ENCODE measurements at regions not wholly inside any gene's neighbourhood (a gene's known extent, or its start where the extent isn't known, plus 50 kb on each side); places are given as distances from the start of the nearest gene placed in this dataset.

GRCh38 chr3:153921826-153922225 lies 199.4 kb upstream of the ARHGEF26 start:
- Histone ChIP-seq H3K4me1 (ENCODE audit: control insufficient read depth, extremely low read depth, insufficient read depth, low read length) (no peaks in the 10 kb centered on the region), H2AFZ (ENCODE audit: low read depth, low read length) (no peak overlapping the region), H3K9ac (replicated peaks; ENCODE audit: extremely low read depth, insufficient read depth, low read length) (no peak overlapping the region), H3K4me3 (replicated peaks in 1 of 3; ENCODE audit: insufficient read depth in 1 of 3, low read depth in 1 of 3, low read length in 3 of 3) (no peak overlapping the region), H3K27me3 (ENCODE audit: control insufficient read depth in 2 of 2, insufficient read depth in 2 of 2, low read length in 2 of 2) (no peaks in the 10 kb centered on the region), H3K9me1 (replicated peaks; ENCODE audit: control insufficient read depth, extremely low read depth, insufficient read depth, low read length) (no peaks in the 10 kb centered on the region), H3K4me2 (ENCODE audit: insufficient read depth, low read length) (no peak overlapping the region), H4K20me1 (replicated peaks; ENCODE audit: control insufficient read depth, extremely low read depth, insufficient read depth, low read length) (no peaks in the 10 kb centered on the region), H3K9me3 (replicated peaks; ENCODE audit: control insufficient read depth, insufficient read depth, low read length) (no peaks in the 10 kb centered on the region), H3K27ac (ENCODE audit: insufficient read depth, low read depth, low read length) (no peak overlapping the region), H3K36me3 (ENCODE audit: control insufficient read depth in 2 of 2, extremely low read depth in 1 of 2, insufficient read depth in 2 of 2, low read length in 2 of 2) (no peaks in the 10 kb centered on the region), H3K79me2 (ENCODE audit: control insufficient read depth, insufficient read depth, low read length) (no peaks in the 10 kb centered on the region)
- dilution Hi-C loops (cut with MboI; ENCODE audit: extremely low pct_ligation_motif_present, low sequenced_read_pairs): no loop called here
- POLR2A ChIA-PET: no interaction called here
- CTCF ChIA-PET: no interaction called here
- DNase-seq (ENCODE audit: low read depth, low spot score): no peak
- no peak for TF ChIP-seq EZH2 (IDR thresholded peaks at IDR 0.05; ENCODE audit: borderline replicate concordance, low read depth, low read length, severe bottlenecking)
- TF ChIP-seq GATA2 (IDR thresholded peaks at IDR 0.05; ENCODE audit: insufficient read depth, insufficient read length, low read depth, low read length): no peak
- TF ChIP-seq FOS (IDR thresholded peaks at IDR 0.05; ENCODE audit: borderline replicate concordance, insufficient read depth, low read length): no peak
- no peak for TF ChIP-seq CTCF (IDR thresholded peaks at IDR 0.05; ENCODE audit: extremely low read depth in 1 of 2, insufficient read depth in 1 of 2, low read depth in 1 of 2, low read length in 2 of 2)
- TF ChIP-seq JUN (IDR thresholded peaks at IDR 0.05; ENCODE audit: borderline replicate concordance, insufficient read depth, insufficient read length, low read depth): no peak
- TF ChIP-seq POLR2A (IDR thresholded peaks at IDR 0.05; ENCODE audit: low read depth, low read length): no peak
- TF ChIP-seq MYC (IDR thresholded peaks at IDR 0.05; ENCODE audit: low read depth, low read length): no peak
- no peak for TF ChIP-seq POLR2AphosphoS5 (IDR thresholded peaks at IDR 0.05; ENCODE audit: insufficient read depth, low read depth, low read length)
- TF ChIP-seq MAX (IDR thresholded peaks at IDR 0.05; ENCODE audit: insufficient read depth, insufficient read length): no peak
- BruUV-seq (replicated peaks): no TSS peak
- FAIRE-seq: no peak
- intact Hi-C loops (cut with micrococcal nuclease): no loop called here
